IMR-90 (cell line): ENCODE measurements at regions not wholly inside any gene's neighbourhood (a gene's known extent, or its start where the extent isn't known, plus 50 kb on each side); places are given as distances from the start of the nearest gene placed in this dataset.
"Not testable (repeated sequence)": the region's sequence is repeated elsewhere in the genome, so short reads cannot be mapped to it uniquely, and the experiment has no call there.

Experiments
- ATAC-seq: fragments of 200-7000 bp; cut with Tn5 transposase; 2 replicates; pipeline ENCODE4 v1.9.1; 2020; ENCODE audit warnings: low read depth, mild to moderate bottlenecking, moderate library complexity
- BruUV-seq: library from RNA; stranded (reverse); fragments of 400-500 nt; replicated peaks from 2 replicates; lab custom pipeline; 2021; lab: Mats Ljungman, UMichigan
- CTCF ChIA-PET: fragments of 300-600 bp; formaldehyde crosslinking; extraction: SDS; loops from one replicate; lab custom pipeline; 2021; ENCODE audit warnings: antibody characterized with exemption; lab: Yijun Ruan, JAX
- POLR2A ChIA-PET: fragments of 300-600 bp; sonication (Branson Sonifier 250); formaldehyde crosslinking; loops from one replicate; lab custom pipeline; 2022; ENCODE audit warnings: antibody characterized with exemption; ENCODE audit not compliant: unreplicated experiment; lab: Charles Lee
- DNase-seq: peaks from one replicate; pipeline ENCODE4 v3.0.0; 2013
- H2AFZ ChIP-seq: replicated peaks from 2 replicates; pipeline ENCODE3; 2013; ENCODE audit warnings: low read length, mild to moderate bottlenecking; ENCODE audit not compliant: poor library complexity
- H2AK5ac ChIP-seq: 2 replicates; pipeline ENCODE4 v1.6.1; 2013; ENCODE audit warnings: low read depth, low read length, inconsistent platforms
- H2AK9ac ChIP-seq: replicated peaks from 2 replicates; pipeline ENCODE3; 2013; ENCODE audit warnings: mild to moderate bottlenecking, low read depth, low read length, moderate library complexity; ENCODE audit not compliant: poor library complexity
- H2BK120ac ChIP-seq: 2 replicates; pipeline ENCODE4 v1.6.1; 2013; ENCODE audit warnings: low read depth, low read length, inconsistent platforms
- H2BK15ac ChIP-seq: 3 replicates; pipeline ENCODE4 v1.6.1; 2013; ENCODE audit warnings: low read depth, low read length, inconsistent platforms
- H2BK20ac ChIP-seq: 2 replicates; pipeline ENCODE4 v1.6.1; 2013; ENCODE audit warnings: low read depth, mild to moderate bottlenecking, inconsistent platforms, low read length, moderate library complexity
- H2BK5ac ChIP-seq: 2 replicates; pipeline ENCODE4 v1.6.1; 2013; ENCODE audit warnings: mild to moderate bottlenecking, low read depth, low read length, inconsistent platforms; ENCODE audit not compliant: poor library complexity, severe bottlenecking
- H3K14ac ChIP-seq: replicated peaks from 2 replicates; pipeline ENCODE4 v1.6.1; 2013; ENCODE audit warnings: low read depth, low read length, inconsistent platforms
- H3K18ac ChIP-seq: 2 replicates; pipeline ENCODE4 v1.6.1; 2013; ENCODE audit warnings: low read depth, low read length, control low read depth
- H3K23ac ChIP-seq: 2 replicates; pipeline ENCODE4 v1.6.1; 2013; ENCODE audit warnings: low read depth, low read length, inconsistent platforms
- H3K27ac ChIP-seq: 2 replicates; pipeline ENCODE4 v1.5.1; 2013; ENCODE audit warnings: mild to moderate bottlenecking, control low read depth, low read length; ENCODE audit not compliant: insufficient read depth
- H3K27me3 ChIP-seq: 2 replicates; pipeline ENCODE4 v1.6.1; 2013; ENCODE audit warnings: low read length; ENCODE audit not compliant: control insufficient read depth, insufficient read depth
- H3K36me3 ChIP-seq: 2 replicates; pipeline ENCODE4 v1.6.1; 2013; ENCODE audit warnings: low read length, mixed read lengths; ENCODE audit not compliant: control insufficient read depth, insufficient read depth
- H3K4ac ChIP-seq: 2 replicates; pipeline ENCODE4 v1.6.1; 2013; ENCODE audit warnings: low read depth, low read length, inconsistent platforms
- H3K4me1 ChIP-seq: 2 replicates; pipeline ENCODE4 v1.6.1; 2013; ENCODE audit warnings: low read length, mixed read lengths; ENCODE audit not compliant: control insufficient read depth, insufficient read depth
- H3K4me2 ChIP-seq: 2 replicates; pipeline ENCODE4 v1.6.1; 2013; ENCODE audit warnings: low read depth, mild to moderate bottlenecking, control low read depth, low read length, moderate library complexity
- H3K4me3 ChIP-seq: 2 replicates; pipeline ENCODE4 v1.5.1; 2013; ENCODE audit warnings: low read depth, mild to moderate bottlenecking, control low read depth, low read length, moderate library complexity; ENCODE audit not compliant: insufficient read depth
- H3K56ac ChIP-seq: 2 replicates; pipeline ENCODE4 v1.6.1; 2013; ENCODE audit warnings: low read length, inconsistent platforms; ENCODE audit not compliant: insufficient read depth; ENCODE audit errors: extremely low read depth
- H3K79me1 ChIP-seq, 2 experiments: 2 replicates each; pipeline ENCODE4 v1.6.1; 2013; ENCODE audit warnings: low read length in 2 of 2, inconsistent platforms in 1 of 2, low read depth in 1 of 2
- H3K9ac ChIP-seq: 2 replicates; pipeline ENCODE4 v1.6.1; 2013; ENCODE audit warnings: low read depth, low read length, control low read depth
- H3K9me1 ChIP-seq: 2 replicates; pipeline ENCODE4 v1.6.1; 2013; ENCODE audit warnings: low read length, inconsistent platforms; ENCODE audit not compliant: insufficient read depth
- H3K9me3 ChIP-seq: 2 replicates; pipeline ENCODE4 v1.6.1; 2013; ENCODE audit warnings: low read length; ENCODE audit not compliant: control insufficient read depth, insufficient read depth
- H4K20me1 ChIP-seq: 2 replicates; pipeline ENCODE4 v1.6.1; 2013; ENCODE audit warnings: low read length, inconsistent platforms; ENCODE audit not compliant: insufficient read depth
- H4K5ac ChIP-seq: 2 replicates; pipeline ENCODE4 v1.6.1; 2013; ENCODE audit warnings: mild to moderate bottlenecking, low read depth, low read length, control low read depth
- H4K8ac ChIP-seq, 2 experiments: 2 replicates each; pipeline ENCODE4 v1.6.1; 2013; ENCODE audit warnings: low read depth in 2 of 2, low read length in 2 of 2, control low read depth in 1 of 2, inconsistent platforms in 1 of 2
- H4K91ac ChIP-seq: 2 replicates; pipeline ENCODE4 v1.6.1; 2013; ENCODE audit warnings: low read depth, low read length, inconsistent platforms; ENCODE audit not compliant: insufficient read depth
- WGBS, 2 experiments: methylation state at CpG; one replicate each; pipeline versions ENCODE4 v1.1.5 to v1.1.7; 2013; ENCODE audit warnings: missing lambda C conversion rate in 2 of 2; ENCODE audit not compliant: insufficient read length in 1 of 2; ENCODE audit errors: extremely low coverage in 2 of 2; 5-methylcytosine and 5-hydroxymethylcytosine counted together
- dilution Hi-C: fragments of 300-500 bp; cut with HindIII; formaldehyde crosslinking; loops from one replicate; pipeline ENCODE4 v1.14.3; 2018; ENCODE audit warnings: low sequenced_read_pairs; ENCODE audit not compliant: unreplicated experiment
- in situ Hi-C: fragments of 300-500 bp; cut with MboI; formaldehyde crosslinking; loops from 3 replicates; pipeline ENCODE4 v1.14.3; 2019; ENCODE audit warnings: low sequenced_read_pairs, inconsistent platforms, mixed read lengths
- intact Hi-C: fragments of 100-400 bp; cut with micrococcal nuclease; formaldehyde crosslinking; loops from 2 replicates; pipeline ENCODE4 v1.10.0; 2022

GRCh38 chr10:46204482-46205102 is 82.2 kb upstream of the ANTXRL start:
- POLR2A ChIA-PET, H2BK5ac ChIP-seq, H3K27me3 ChIP-seq, H3K79me1 ChIP-seq, H4K91ac ChIP-seq, H2BK20ac ChIP-seq, H3K23ac ChIP-seq, H3K18ac ChIP-seq, H3K9ac ChIP-seq, H3K4me3 ChIP-seq, H2BK15ac ChIP-seq, H3K36me3 ChIP-seq, H4K8ac ChIP-seq, H2AFZ ChIP-seq, H3K9me1 ChIP-seq, BruUV-seq, H3K14ac ChIP-seq, H3K4ac ChIP-seq, H3K27ac ChIP-seq, H4K20me1 ChIP-seq, in situ Hi-C loops, H3K4me1 ChIP-seq, dilution Hi-C loops, H3K56ac ChIP-seq, H2AK9ac ChIP-seq, CTCF ChIA-PET, H2AK5ac ChIP-seq, intact Hi-C loops, H3K9me3 ChIP-seq, DNase-seq, H2BK120ac ChIP-seq, H3K4me2 ChIP-seq, ATAC-seq, H4K5ac ChIP-seq: not testable (repeated sequence)
- WGBS, 2 experiments: no CpG with 5 or more reads among the region's 20 CpGs

DNA sequence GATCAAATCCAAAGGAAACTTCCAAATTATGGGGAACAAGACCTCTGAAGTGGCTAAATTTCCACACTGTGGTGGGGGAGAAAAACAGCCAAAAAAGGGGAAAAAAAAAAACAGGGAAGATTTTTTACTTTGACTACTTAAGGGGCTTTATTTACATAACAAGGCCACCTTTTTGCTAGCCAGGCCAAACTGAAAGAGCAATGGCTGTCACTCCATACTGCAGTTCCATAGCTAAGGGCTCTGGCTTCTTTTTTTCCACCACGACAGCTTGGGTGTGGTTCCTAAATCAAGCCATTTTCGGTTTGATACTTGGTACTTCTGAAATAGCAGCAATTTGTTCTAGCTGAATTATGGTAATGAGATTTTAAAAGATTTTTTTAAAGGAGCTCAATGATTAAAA is 76.4 kb upstream of the ANTXRL start:
- H2AK9ac ChIP-seq, H2AFZ ChIP-seq, H3K4me3 ChIP-seq, H3K9me3 ChIP-seq, H3K9ac ChIP-seq, H2BK5ac ChIP-seq, H2BK20ac ChIP-seq, CTCF ChIA-PET, H2BK120ac ChIP-seq, H3K27me3 ChIP-seq, H3K36me3 ChIP-seq, H2AK5ac ChIP-seq, in situ Hi-C loops, H3K4ac ChIP-seq, BruUV-seq, DNase-seq, H4K8ac ChIP-seq, H3K27ac ChIP-seq, H3K9me1 ChIP-seq, H3K14ac ChIP-seq, H3K79me1 ChIP-seq, H3K56ac ChIP-seq, H4K20me1 ChIP-seq, dilution Hi-C loops, H2BK15ac ChIP-seq, H3K4me2 ChIP-seq, POLR2A ChIA-PET, ATAC-seq, H4K91ac ChIP-seq, intact Hi-C loops, H3K4me1 ChIP-seq, H3K18ac ChIP-seq, H4K5ac ChIP-seq, H3K23ac ChIP-seq: not testable (repeated sequence)
- WGBS, 2 experiments: no CpG with 5 or more reads among the region's 2 CpGs
